ENCODE measurements at regions not wholly inside any gene's neighbourhood (a gene's known extent, or its start where the extent isn't known, plus 50 kb on each side); places are given as distances from the start of the nearest gene placed in this dataset.

GRCh38 chr1:204799630-204800029 lies 71.0 kb upstream of the NFASC start:
- no peak for TF ChIP-seq CTCF (IDR thresholded peaks at IDR 0.05; ENCODE audit: low read length)
- no peak for TF ChIP-seq EZH2 (optimal IDR thresholded peaks at IDR 0.05; ENCODE audit: low read depth, low read length)
- no peak for TF ChIP-seq EZH2phosphoT487 (IDR thresholded peaks at IDR 0.05; ENCODE audit: low read length)

Data from MM.1S (cell line).